ENCODE measurements at regions not wholly inside any gene's neighbourhood (a gene's known extent, or its start where the extent isn't known, plus 50 kb on each side); places are given as distances from the start of the nearest gene placed in this dataset.

- TF ChIP-seq CTCF (IDR thresholded peaks at IDR 0.05; ENCODE audit: low read length) (no peak), EZH2 (IDR thresholded peaks at IDR 0.05; ENCODE audit: borderline replicate concordance, low read length) (no peak)
Observed at GRCh38 chr7:131637859-131638258, 81.4 kb upstream of the PODXL start.
